SU-DHL-6 (cell line): ENCODE measurements at regions not wholly inside any gene's neighbourhood (a gene's known extent, or its start where the extent isn't known, plus 50 kb on each side); places are given as distances from the start of the nearest gene placed in this dataset.

Experiments
- EZH2phosphoT487 ChIP-seq: fragments of 200-600 bp; sonication (generic), shearing (Covaris generic); conservative IDR thresholded peaks from 2 replicates; pipeline ENCODE4 v1.6.1; 2018; ENCODE audit warnings: mild to moderate bottlenecking, antibody characterized with exemption, low read length, moderate library complexity, mixed read lengths
- TF ChIP-seq, protein P1 (sequence below): fragments of 200-600 bp; sonication (generic); IDR thresholded peaks from one replicate; pipeline ENCODE4 v1.5.1; 2017; ENCODE audit warnings: antibody characterized with exemption, mild to moderate bottlenecking, low read length, moderate library complexity; ENCODE audit not compliant: insufficient read depth, poor library complexity, severe bottlenecking

DNA sequence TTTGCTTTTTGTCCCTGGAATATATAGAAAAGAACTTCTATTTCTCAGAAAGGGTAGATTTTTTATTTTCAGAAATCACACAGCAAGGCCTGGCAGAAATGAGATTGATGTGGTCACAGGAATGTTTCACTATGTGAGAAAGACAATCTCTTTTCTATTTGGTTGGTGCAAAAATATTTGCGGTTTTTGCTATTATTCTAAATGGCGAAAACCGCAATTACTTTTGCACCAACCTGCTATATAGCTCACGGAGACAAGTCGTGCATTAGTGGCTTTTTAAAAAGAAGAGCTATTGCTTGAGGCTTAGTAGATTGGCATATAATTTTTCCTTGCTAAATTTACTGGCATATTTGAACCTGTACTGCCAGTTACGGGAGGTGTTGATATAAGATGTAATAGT, 100.4 kb downstream of the ITM2A start:
- TF ChIP-seq, protein P1, sequence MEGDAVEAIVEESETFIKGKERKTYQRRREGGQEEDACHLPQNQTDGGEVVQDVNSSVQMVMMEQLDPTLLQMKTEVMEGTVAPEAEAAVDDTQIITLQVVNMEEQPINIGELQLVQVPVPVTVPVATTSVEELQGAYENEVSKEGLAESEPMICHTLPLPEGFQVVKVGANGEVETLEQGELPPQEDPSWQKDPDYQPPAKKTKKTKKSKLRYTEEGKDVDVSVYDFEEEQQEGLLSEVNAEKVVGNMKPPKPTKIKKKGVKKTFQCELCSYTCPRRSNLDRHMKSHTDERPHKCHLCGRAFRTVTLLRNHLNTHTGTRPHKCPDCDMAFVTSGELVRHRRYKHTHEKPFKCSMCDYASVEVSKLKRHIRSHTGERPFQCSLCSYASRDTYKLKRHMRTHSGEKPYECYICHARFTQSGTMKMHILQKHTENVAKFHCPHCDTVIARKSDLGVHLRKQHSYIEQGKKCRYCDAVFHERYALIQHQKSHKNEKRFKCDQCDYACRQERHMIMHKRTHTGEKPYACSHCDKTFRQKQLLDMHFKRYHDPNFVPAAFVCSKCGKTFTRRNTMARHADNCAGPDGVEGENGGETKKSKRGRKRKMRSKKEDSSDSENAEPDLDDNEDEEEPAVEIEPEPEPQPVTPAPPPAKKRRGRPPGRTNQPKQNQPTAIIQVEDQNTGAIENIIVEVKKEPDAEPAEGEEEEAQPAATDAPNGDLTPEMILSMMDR: no peak
- no peak for TF ChIP-seq EZH2phosphoT487
